Neural cell (in vitro differentiated cells): ENCODE measurements at regions not wholly inside any gene's neighbourhood (a gene's known extent, or its start where the extent isn't known, plus 50 kb on each side); places are given as distances from the start of the nearest gene placed in this dataset.

Source experiments
- H2AFZ ChIP-seq: fragments of 200-600, 300-800 bp; sonication (generic), shearing (Covaris generic); 2 replicates; pipeline ENCODE4 v1.6.0; 2014; ENCODE audit warnings: low read depth, mild to moderate bottlenecking, antibody characterized with exemption, low read length, moderate library complexity
- H3F3A ChIP-seq: fragments of 200-600 bp; shearing (Covaris generic); 2 replicates; pipeline ENCODE4 v1.6.1; 2016; ENCODE audit warnings: mild to moderate bottlenecking, moderate library complexity, mixed read lengths, antibody characterized with exemption, low read length; ENCODE audit not compliant: insufficient read depth, poor library complexity, severe bottlenecking
- H3K27ac ChIP-seq: fragments of 200-600, 300-800 bp; sonication (generic), shearing (Covaris generic); 2 replicates; pipeline ENCODE4 v1.5.1; 2014; ENCODE audit warnings: mild to moderate bottlenecking, low read length, moderate library complexity
- H3K27me3 ChIP-seq: fragments of 300-800, 200-600 bp; sonication (generic), shearing (Covaris generic); 2 replicates; pipeline ENCODE4 v1.6.0; 2014; ENCODE audit warnings: mild to moderate bottlenecking, low read depth, low read length, moderate library complexity; ENCODE audit not compliant: insufficient read depth
- H3K36me3 ChIP-seq: fragments of 300-800, 200-600 bp; sonication (generic), shearing (Covaris generic); 2 replicates; pipeline ENCODE4 v1.5.1; 2014; ENCODE audit warnings: mild to moderate bottlenecking, antibody characterized with exemption, low read length, moderate library complexity; ENCODE audit not compliant: insufficient read depth
- H3K4me2 ChIP-seq: fragments of 300-800, 200-600 bp; sonication (generic), shearing (Covaris generic); 2 replicates; pipeline ENCODE4 v1.6.0; 2014; ENCODE audit warnings: mild to moderate bottlenecking, low read length
- H3K4me3 ChIP-seq: fragments of 300-800, 200-600 bp; sonication (generic), shearing (Covaris generic); 2 replicates; pipeline ENCODE4 v1.5.1; 2014; ENCODE audit warnings: mild to moderate bottlenecking, low read length, moderate library complexity
- H3K79me2 ChIP-seq: fragments of 200-600 bp; shearing (Covaris generic); replicated peaks from 2 replicates; pipeline ENCODE4 v1.6.0; 2014; ENCODE audit warnings: mild to moderate bottlenecking, low read length, moderate library complexity; ENCODE audit not compliant: insufficient read depth
- H3K9ac ChIP-seq: fragments of 300-800, 200-600 bp; sonication (generic), shearing (Covaris generic); 2 replicates; pipeline ENCODE4 v1.6.1; 2016; ENCODE audit warnings: mild to moderate bottlenecking, low read length, mixed read lengths
- H3K9me2 ChIP-seq: fragments of 200-600 bp; shearing (Covaris generic); 2 replicates; pipeline ENCODE4 v1.6.1; 2016; ENCODE audit warnings: mild to moderate bottlenecking, low read length, mixed read lengths; ENCODE audit not compliant: insufficient read depth
- H3K9me3 ChIP-seq: fragments of 200-600, 300-800 bp; sonication (generic), shearing (Covaris generic); 2 replicates; pipeline ENCODE4 v1.6.1; 2016; ENCODE audit warnings: mild to moderate bottlenecking, mixed run types, low read length, moderate library complexity, mixed read lengths
- H4K20me1 ChIP-seq: fragments of 200-600 bp; shearing (Covaris generic); 2 replicates; pipeline ENCODE4 v1.6.1; 2016; ENCODE audit warnings: mild to moderate bottlenecking, mixed run types; ENCODE audit not compliant: insufficient read depth
- EP300 ChIP-seq: fragments of 450-650 bp; conservative IDR thresholded peaks from 2 replicates; pipeline ENCODE4 v1.6.1; 2014; ENCODE audit warnings: antibody characterized with exemption, mild to moderate bottlenecking, moderate library complexity; ENCODE audit not compliant: poor library complexity, severe bottlenecking
- EZH2 ChIP-seq: fragments of 200-600, 300-800 bp; shearing (Covaris generic), sonication (generic); IDR thresholded peaks from 2 replicates; pipeline ENCODE4 v1.6.1; 2014; ENCODE audit warnings: antibody characterized with exemption, low read length, borderline replicate concordance, mild to moderate bottlenecking; ENCODE audit not compliant: insufficient read depth, poor library complexity, severe bottlenecking
- MXI1 ChIP-seq: fragments of 450-650 bp; conservative IDR thresholded peaks from 2 replicates; pipeline ENCODE4 v1.6.1; 2014; ENCODE audit warnings: antibody characterized with exemption, mild to moderate bottlenecking; ENCODE audit not compliant: poor library complexity, severe bottlenecking
- POLR2AphosphoS5 ChIP-seq: IDR thresholded peaks from 2 replicates; pipeline ENCODE4 v1.6.1; 2012
- RAD21 ChIP-seq: fragments of 450-650 bp; conservative IDR thresholded peaks from 2 replicates; pipeline ENCODE4 v1.6.1; 2014; ENCODE audit warnings: antibody characterized with exemption, mild to moderate bottlenecking, moderate library complexity
- SMC3 ChIP-seq: fragments of 450-650 bp; conservative IDR thresholded peaks from 2 replicates; pipeline ENCODE4 v1.6.1; 2014; ENCODE audit warnings: antibody characterized with exemption, mild to moderate bottlenecking, moderate library complexity; ENCODE audit not compliant: poor library complexity
- TAF1 ChIP-seq: IDR thresholded peaks from 2 replicates; pipeline ENCODE4 v1.6.1; 2012; ENCODE audit warnings: low read depth
- TF ChIP-seq, protein P1 (sequence below): IDR thresholded peaks from 2 replicates; pipeline ENCODE4 v1.6.1; 2012; ENCODE audit warnings: borderline replicate concordance
- TF ChIP-seq, protein P2 (sequence below): fragments of 450-650 bp; IDR thresholded peaks from 2 replicates; pipeline ENCODE4 v1.5.1; 2014; ENCODE audit warnings: antibody characterized with exemption, mild to moderate bottlenecking, moderate library complexity; ENCODE audit not compliant: poor library complexity, severe bottlenecking

DNA sequence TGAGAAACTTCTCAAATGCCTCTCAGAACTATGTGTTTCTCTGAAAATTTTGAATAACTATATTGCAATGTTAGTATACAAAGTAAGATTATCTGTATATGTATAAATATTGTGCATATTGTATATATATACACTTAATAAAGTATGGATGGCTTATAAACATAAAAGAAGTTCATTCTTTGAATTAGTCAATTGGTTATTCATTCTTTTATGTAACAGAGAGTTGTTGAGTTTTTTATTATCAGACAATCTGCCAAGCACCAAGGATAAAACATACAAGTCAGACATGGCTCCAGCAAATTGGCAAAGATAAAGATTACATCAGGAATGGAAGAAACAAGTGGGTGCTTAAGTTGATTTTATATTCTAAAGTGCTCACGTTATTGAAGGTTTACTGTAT, 289.1 kb upstream of the EYS start:
- Histone ChIP-seq H4K20me1 (no peaks in the 10 kb centered on the region), H3K9me2 (no peaks in the 10 kb centered on the region), H3K9ac (no peak overlapping the region), H2AFZ (no peak overlapping the region), H3K27ac (no peak overlapping the region), H3K4me2 (no peak overlapping the region), H3K36me3 (no peaks in the 10 kb centered on the region), H3K9me3 (no peaks in the 10 kb centered on the region), H3K79me2 (no peaks in the 10 kb centered on the region), H3F3A (no peaks in the 10 kb centered on the region), H3K4me3 (no peak overlapping the region), H3K27me3 (no peaks in the 10 kb centered on the region)
- no peak for TF ChIP-seq POLR2AphosphoS5
- TF ChIP-seq SMC3 = no peak
- TF ChIP-seq, protein P1, sequence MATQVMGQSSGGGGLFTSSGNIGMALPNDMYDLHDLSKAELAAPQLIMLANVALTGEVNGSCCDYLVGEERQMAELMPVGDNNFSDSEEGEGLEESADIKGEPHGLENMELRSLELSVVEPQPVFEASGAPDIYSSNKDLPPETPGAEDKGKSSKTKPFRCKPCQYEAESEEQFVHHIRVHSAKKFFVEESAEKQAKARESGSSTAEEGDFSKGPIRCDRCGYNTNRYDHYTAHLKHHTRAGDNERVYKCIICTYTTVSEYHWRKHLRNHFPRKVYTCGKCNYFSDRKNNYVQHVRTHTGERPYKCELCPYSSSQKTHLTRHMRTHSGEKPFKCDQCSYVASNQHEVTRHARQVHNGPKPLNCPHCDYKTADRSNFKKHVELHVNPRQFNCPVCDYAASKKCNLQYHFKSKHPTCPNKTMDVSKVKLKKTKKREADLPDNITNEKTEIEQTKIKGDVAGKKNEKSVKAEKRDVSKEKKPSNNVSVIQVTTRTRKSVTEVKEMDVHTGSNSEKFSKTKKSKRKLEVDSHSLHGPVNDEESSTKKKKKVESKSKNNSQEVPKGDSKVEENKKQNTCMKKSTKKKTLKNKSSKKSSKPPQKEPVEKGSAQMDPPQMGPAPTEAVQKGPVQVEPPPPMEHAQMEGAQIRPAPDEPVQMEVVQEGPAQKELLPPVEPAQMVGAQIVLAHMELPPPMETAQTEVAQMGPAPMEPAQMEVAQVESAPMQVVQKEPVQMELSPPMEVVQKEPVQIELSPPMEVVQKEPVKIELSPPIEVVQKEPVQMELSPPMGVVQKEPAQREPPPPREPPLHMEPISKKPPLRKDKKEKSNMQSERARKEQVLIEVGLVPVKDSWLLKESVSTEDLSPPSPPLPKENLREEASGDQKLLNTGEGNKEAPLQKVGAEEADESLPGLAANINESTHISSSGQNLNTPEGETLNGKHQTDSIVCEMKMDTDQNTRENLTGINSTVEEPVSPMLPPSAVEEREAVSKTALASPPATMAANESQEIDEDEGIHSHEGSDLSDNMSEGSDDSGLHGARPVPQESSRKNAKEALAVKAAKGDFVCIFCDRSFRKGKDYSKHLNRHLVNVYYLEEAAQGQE = no peak
- no peak for TF ChIP-seq RAD21
- TF ChIP-seq MXI1 = no peak
- no peak for TF ChIP-seq EZH2
- TF ChIP-seq TAF1 = no peak
- TF ChIP-seq, protein P2, sequence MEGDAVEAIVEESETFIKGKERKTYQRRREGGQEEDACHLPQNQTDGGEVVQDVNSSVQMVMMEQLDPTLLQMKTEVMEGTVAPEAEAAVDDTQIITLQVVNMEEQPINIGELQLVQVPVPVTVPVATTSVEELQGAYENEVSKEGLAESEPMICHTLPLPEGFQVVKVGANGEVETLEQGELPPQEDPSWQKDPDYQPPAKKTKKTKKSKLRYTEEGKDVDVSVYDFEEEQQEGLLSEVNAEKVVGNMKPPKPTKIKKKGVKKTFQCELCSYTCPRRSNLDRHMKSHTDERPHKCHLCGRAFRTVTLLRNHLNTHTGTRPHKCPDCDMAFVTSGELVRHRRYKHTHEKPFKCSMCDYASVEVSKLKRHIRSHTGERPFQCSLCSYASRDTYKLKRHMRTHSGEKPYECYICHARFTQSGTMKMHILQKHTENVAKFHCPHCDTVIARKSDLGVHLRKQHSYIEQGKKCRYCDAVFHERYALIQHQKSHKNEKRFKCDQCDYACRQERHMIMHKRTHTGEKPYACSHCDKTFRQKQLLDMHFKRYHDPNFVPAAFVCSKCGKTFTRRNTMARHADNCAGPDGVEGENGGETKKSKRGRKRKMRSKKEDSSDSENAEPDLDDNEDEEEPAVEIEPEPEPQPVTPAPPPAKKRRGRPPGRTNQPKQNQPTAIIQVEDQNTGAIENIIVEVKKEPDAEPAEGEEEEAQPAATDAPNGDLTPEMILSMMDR = no peak
- no peak for TF ChIP-seq EP300

DNA sequence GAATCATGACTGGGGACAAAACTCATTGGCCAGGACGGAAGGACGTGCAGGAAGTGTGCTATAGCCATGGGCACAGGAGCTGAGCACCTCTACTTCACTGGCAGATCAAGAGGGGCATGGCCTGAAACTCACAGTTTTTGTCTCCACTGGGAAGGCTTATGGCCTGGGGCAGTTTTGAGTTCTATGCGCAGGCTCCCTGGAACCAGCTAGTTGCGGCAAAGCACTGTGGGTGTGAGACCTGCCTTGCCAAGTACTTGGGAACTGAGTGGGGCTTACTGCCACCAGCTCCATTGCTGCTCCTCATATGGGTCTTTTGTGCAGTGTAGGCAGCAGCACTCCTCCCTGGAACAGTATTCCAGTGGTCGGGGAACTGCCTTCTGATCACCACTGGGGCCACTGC, 282.6 kb upstream of the EYS start:
- Histone ChIP-seq H3K36me3 (no peaks in the 10 kb centered on the region), H3K9me3 (no peaks in the 10 kb centered on the region), H3K4me3 (no peak overlapping the region), H3K9me2 (no peaks in the 10 kb centered on the region), H3K27me3 (no peaks in the 10 kb centered on the region), H3K27ac (no peak overlapping the region), H3K79me2 (no peaks in the 10 kb centered on the region), H2AFZ (no peak overlapping the region), H4K20me1 (no peaks in the 10 kb centered on the region), H3K9ac (no peak overlapping the region), H3F3A (no peaks in the 10 kb centered on the region), H3K4me2 (no peak overlapping the region)
- TF ChIP-seq, protein P1 = no peak
- TF ChIP-seq SMC3 (no peak), EZH2 (no peak), POLR2AphosphoS5 (no peak), TAF1 (no peak), MXI1 (no peak), EP300 (no peak)
